Duodenal mucosa (tissue), 2 donors: ENCODE measurements at regions not wholly inside any gene's neighbourhood (a gene's known extent, or its start where the extent isn't known, plus 50 kb on each side); places are given as distances from the start of the nearest gene placed in this dataset.

Source experiments
- H3K27ac ChIP-seq: one replicate; pipeline ENCODE4 v1.7.0; 2013; ENCODE audit warnings: low read depth, low read length
- H3K27me3 ChIP-seq, 2 donors: one replicate each; pipeline ENCODE4 v1.7.0; 2013; ENCODE audit warnings: low read length in 2 of 2, control low read depth in 1 of 2; ENCODE audit not compliant: insufficient read depth in 2 of 2, control insufficient read depth in 1 of 2
- H3K36me3 ChIP-seq, 2 donors: one replicate each; pipeline ENCODE4 v1.7.0; 2013; ENCODE audit warnings: low read length in 2 of 2, control low read depth in 1 of 2; ENCODE audit not compliant: insufficient read depth in 2 of 2, control insufficient read depth in 1 of 2
- H3K4me1 ChIP-seq, 2 donors: one replicate each; pipeline ENCODE4 v1.7.0; 2013; ENCODE audit warnings: low read length in 2 of 2, control low read depth in 1 of 2; ENCODE audit not compliant: insufficient read depth in 2 of 2, control insufficient read depth in 1 of 2
- H3K4me3 ChIP-seq, 2 donors: one replicate each; pipeline ENCODE4 v1.7.0; 2013; ENCODE audit warnings: low read length in 2 of 2, low read depth in 1 of 2
- H3K9ac ChIP-seq, 2 donors: one replicate each; pipeline ENCODE4 v1.7.0; 2013; ENCODE audit warnings: low read length in 2 of 2, low read depth in 1 of 2
- H3K9me3 ChIP-seq, 2 donors: one replicate each; pipeline ENCODE4 v1.7.0; 2013; ENCODE audit warnings: low read length in 2 of 2, control low read depth in 1 of 2; ENCODE audit not compliant: control insufficient read depth in 1 of 2

DNA sequence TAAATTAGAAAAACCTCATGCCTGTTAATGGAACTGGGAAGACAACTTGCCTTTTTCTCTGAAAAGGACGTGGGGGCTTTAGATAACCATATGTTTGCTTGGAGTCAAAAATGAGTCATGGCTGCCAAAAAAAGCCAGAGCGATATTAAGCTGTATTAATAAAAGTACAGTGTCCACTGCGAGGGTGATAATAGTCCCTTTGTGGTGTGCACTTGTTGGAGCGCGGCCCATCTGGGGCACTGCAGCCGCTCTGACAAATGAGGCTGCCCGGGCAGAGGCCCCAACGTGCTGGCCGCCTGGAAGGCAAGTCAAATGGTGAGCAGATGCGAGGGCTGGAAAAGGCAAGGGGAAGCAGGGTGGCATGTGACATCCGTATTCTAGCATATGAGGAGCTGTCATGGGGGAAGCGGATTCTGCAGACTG is 103.3 kb upstream of the NCK2 start:
- H3K27ac ChIP-seq: no peak overlapping the region
- H3K4me3 ChIP-seq: no peak overlapping the region
- H3K9me3 ChIP-seq: no peaks in the 10 kb centered on the region
- no peaks in the 10 kb centered on the region for H3K36me3 ChIP-seq
- H3K4me1 ChIP-seq: no peaks in the 10 kb centered on the region
- no peak overlapping the region for H3K9ac ChIP-seq
- H3K27me3 ChIP-seq: no peaks in the 10 kb centered on the region

DNA sequence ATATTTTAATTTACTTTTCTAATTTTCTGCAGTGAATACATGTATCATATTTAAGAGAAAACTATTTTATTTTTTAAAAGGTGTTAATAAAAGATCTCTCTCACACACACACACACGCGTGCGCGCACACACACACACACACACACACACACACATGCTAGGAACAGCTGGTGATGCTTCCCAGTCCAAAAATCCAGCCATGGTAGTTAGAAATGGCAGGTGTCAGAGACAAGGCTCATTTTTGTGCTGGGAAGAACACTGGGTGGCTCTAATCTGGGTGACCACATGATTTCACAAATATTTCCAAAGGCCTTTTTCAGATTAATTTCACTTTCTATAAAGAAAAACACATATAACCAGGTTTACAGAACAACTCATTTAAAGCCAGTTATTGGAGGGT is 104.5 kb upstream of the NCK2 start:
- Histone ChIP-seq H3K9me3 (no peaks in the 10 kb centered on the region), H3K27me3 (no peaks in the 10 kb centered on the region), H3K4me1 (no peaks in the 10 kb centered on the region), H3K36me3 (no peaks in the 10 kb centered on the region), H3K9ac (no peak overlapping the region), H3K4me3 (no peak overlapping the region), H3K27ac (no peak overlapping the region)

DNA sequence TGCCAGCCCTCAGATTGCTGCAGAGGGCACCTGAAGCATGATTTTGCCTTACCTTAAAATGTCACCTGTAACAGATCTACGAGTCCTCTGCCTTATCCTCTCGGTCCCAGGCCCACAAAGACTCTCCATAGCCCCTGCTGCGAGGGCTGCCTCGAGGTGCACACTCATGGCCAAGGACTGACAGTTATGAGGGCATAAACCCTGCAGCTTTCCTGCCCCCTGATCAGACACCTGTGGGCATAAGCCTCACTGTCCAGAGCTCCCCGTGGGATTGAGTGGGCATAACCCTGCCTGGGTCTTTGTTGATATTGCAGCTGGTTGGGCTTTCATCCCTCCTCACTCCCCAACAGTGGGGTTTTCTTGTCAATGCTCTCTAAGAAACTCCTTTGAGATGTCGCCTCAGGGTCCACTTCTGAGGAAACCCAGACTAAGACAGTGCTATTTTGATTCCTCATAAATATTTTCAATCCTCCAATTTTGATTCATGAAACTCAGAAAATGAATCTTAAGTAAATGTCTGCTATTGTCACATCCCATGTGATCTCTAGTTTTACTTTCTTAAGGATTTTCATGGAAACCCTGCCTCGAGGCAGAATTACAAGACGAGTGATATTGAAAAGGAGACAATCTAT is 108.5 kb upstream of the NCK2 start:
- no peaks in the 10 kb centered on the region for H3K27me3 ChIP-seq

DNA sequence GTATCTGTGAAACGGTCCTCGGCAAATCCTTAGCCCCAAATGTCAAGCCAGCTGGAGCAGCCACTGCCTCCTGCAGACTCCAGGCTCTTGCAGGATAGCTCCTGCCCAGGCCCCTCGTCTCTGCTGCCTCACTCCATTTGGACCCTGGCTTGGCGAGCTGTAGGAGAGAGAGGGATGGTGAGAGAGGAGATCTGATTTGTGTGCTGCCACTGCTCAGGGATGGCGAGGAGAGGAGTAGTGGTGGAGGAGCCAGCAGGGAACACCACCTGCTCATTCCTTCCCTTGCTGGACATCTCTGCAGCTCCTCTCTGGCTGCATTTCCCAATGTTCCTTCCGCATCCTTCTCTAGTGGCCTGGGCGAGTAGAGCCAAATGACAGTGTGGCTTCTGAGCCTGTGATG is 109.1 kb upstream of the NCK2 start:
- Histone ChIP-seq H3K27ac (no peak overlapping the region), H3K36me3 (no peaks in the 10 kb centered on the region), H3K9me3 (no peaks in the 10 kb centered on the region), H3K4me3 (no peak overlapping the region), H3K27me3 (no peaks in the 10 kb centered on the region), H3K9ac (no peak overlapping the region), H3K4me1 (no peaks in the 10 kb centered on the region)

More for the DNA sequence above, 108.5 kb upstream of the NCK2 start:
- no peaks in the 10 kb centered on the region for H3K9me3 ChIP-seq
- no peak overlapping the region for H3K27ac ChIP-seq
- H3K4me1 ChIP-seq: no peaks in the 10 kb centered on the region
- H3K9ac ChIP-seq: no peak overlapping the region
- H3K4me3 ChIP-seq: no peak overlapping the region
- no peaks in the 10 kb centered on the region for H3K36me3 ChIP-seq

DNA sequence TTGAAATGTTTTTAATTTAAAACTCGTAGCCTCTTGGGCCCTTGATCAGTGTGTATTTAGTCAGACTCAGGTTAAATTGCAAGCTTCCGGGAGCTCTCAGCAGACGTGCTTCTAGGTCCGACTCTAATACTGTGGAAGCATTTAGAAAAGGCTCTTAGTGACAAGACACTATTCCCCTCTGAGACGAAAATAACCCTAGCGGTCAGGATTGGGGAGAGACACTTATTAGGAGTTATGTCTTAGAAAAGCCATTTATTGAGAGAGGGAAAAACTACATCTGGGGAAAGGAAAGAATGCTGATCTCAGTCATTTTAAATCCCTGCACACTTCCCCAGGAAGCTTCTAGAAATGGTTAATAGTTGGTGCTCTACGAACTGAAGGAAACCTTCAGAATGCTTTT is 110.5 kb upstream of the NCK2 start:
- no peak overlapping the region for H3K4me3 ChIP-seq
- no peaks in the 10 kb centered on the region for H3K27me3 ChIP-seq
- no peaks in the 10 kb centered on the region for H3K9me3 ChIP-seq
- H3K36me3 ChIP-seq: no peaks in the 10 kb centered on the region
- H3K4me1 ChIP-seq: no peaks in the 10 kb centered on the region
- no peak overlapping the region for H3K27ac ChIP-seq
- no peak overlapping the region for H3K9ac ChIP-seq

DNA sequence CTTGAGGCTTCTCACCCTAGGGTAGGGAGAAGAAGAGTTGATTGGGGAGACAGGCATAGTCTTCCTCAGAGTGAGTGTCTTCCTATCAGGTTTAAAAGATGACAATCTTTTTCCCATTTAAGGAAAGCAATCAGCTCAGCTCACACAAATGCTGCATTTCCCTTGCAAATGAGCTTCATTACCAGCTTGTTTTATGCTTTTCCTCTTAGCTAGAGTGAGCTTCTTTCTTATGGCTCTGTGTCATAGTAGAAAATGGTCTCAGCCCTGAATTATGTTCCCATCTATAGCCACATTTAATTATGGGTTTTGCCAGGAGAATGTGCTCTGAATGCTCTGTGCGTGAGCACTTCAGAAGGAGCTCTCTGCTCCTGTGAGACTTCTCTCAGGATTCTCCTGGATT is 112.8 kb upstream of the NCK2 start:
- Histone ChIP-seq H3K27me3 (peaks cover 0 to 3% of the 10 kb centered on the region in 2 donors), H3K9ac (no peak overlapping the region), H3K4me1 (no peaks in the 10 kb centered on the region), H3K27ac (no peak overlapping the region), H3K9me3 (no peaks in the 10 kb centered on the region), H3K4me3 (no peak overlapping the region), H3K36me3 (no peaks in the 10 kb centered on the region)

DNA sequence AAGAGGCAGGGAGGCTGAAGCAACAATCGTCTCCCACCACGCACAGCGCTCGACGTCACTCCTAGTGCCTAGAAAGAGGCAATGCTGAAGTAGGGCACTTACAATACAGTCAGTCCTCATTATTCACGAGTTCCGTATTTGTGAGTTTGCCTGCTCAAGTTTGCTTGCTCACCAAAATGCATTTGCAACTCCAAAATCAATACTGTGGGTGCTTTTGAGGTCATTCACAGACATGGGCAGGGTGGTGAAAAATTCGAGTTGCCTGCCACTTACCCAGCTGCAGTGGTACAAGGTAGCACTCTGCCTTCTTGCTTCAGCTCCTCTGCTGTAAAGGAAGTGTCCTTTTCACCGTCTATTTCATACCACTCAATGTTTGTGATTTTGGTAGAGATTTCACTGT is 113.7 kb upstream of the NCK2 start:
- Histone ChIP-seq H3K27ac (no peak overlapping the region), H3K9ac (no peak overlapping the region), H3K4me3 (no peak overlapping the region), H3K9me3 (no peaks in the 10 kb centered on the region), H3K4me1 (no peaks in the 10 kb centered on the region), H3K36me3 (no peaks in the 10 kb centered on the region), H3K27me3 (peaks cover 0 to 3% of the 10 kb centered on the region in 2 donors)

DNA sequence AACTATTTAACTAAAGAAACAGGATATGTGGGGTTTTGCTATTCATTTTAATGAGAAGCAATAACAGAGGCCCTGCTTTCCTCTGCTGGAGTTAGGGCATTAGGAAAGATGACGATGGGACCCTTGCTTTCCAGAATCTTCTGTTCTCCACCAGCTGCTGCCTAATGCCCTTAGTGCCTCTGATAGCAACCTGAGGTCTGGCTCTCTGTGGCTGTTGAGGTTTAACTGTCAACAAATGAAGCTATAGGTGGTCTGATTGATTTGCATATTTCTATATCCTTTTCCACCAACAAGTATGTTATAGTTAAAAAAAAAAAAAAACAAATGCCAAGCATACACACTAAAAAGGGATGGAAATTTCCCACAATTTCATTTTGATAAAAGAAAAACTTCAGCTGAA is 115.1 kb upstream of the NCK2 start:
- Histone ChIP-seq H3K36me3 (no peaks in the 10 kb centered on the region), H3K9me3 (no peaks in the 10 kb centered on the region), H3K4me3 (no peak overlapping the region), H3K9ac (no peak overlapping the region), H3K4me1 (no peaks in the 10 kb centered on the region), H3K27me3 (peaks cover 0 to 6% of the 10 kb centered on the region in 2 donors), H3K27ac (no peak overlapping the region)

DNA sequence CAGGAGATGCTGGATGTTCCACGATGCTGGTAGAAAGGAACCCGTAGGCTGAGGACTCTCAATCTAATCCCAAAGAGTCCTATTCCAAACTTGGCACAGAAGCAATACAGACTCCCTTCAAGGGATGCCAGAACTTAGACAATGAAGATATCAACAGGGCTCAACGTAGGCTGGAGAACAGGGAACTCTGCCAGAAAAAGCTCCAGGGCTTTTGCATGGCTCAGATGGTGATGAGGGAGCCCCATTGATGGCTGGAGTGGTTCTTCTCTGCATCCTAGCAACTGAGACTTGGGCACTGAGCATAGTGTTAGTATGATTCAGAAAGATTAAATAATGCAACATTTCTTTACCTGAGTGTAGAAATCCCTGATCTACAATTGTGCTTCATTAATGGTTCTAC is 117.2 kb upstream of the NCK2 start:
- no peak overlapping the region for H3K4me3 ChIP-seq
- H3K4me1 ChIP-seq: no peaks in the 10 kb centered on the region
- no peak overlapping the region for H3K9ac ChIP-seq
- no peaks in the 10 kb centered on the region for H3K9me3 ChIP-seq
- no peaks in the 10 kb centered on the region for H3K36me3 ChIP-seq
- H3K27me3 ChIP-seq: peaks cover 0 to 6% of the 10 kb centered on the region in 2 donors
- no peak overlapping the region for H3K27ac ChIP-seq

DNA sequence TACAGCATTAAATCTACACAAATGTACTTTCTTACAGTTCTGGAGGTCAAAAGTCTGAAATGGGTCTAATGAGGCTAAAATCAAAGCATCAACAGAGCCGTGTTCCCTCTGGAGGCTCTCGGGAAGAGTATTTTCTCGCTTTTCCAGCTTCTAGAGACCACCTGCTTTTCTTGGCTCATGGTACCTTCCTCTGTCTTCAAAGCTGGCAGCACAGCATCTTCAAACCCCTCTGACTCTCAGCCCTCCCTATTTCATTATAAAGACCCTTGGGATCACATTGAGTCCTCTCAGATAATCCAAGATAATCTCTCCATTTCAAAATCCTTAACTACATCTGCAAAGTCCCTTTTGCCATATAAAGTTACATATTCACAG is 117.8 kb upstream of the NCK2 start:
- H3K9me3 ChIP-seq: no peaks in the 10 kb centered on the region
- H3K27me3 ChIP-seq: peaks cover 0 to 6% of the 10 kb centered on the region in 2 donors
- no peaks in the 10 kb centered on the region for H3K36me3 ChIP-seq
- no peak overlapping the region for H3K27ac ChIP-seq
- H3K4me3 ChIP-seq: no peak overlapping the region
- no peaks in the 10 kb centered on the region for H3K4me1 ChIP-seq
- no peak overlapping the region for H3K9ac ChIP-seq
